ENCODE measurements at regions not wholly inside any gene's neighbourhood (a gene's known extent, or its start where the extent isn't known, plus 50 kb on each side); places are given as distances from the start of the nearest gene placed in this dataset.

GRCh38 chr2:605674-606608, 71.3 kb downstream of the TMEM18 start:
- TF ChIP-seq, protein P1, sequence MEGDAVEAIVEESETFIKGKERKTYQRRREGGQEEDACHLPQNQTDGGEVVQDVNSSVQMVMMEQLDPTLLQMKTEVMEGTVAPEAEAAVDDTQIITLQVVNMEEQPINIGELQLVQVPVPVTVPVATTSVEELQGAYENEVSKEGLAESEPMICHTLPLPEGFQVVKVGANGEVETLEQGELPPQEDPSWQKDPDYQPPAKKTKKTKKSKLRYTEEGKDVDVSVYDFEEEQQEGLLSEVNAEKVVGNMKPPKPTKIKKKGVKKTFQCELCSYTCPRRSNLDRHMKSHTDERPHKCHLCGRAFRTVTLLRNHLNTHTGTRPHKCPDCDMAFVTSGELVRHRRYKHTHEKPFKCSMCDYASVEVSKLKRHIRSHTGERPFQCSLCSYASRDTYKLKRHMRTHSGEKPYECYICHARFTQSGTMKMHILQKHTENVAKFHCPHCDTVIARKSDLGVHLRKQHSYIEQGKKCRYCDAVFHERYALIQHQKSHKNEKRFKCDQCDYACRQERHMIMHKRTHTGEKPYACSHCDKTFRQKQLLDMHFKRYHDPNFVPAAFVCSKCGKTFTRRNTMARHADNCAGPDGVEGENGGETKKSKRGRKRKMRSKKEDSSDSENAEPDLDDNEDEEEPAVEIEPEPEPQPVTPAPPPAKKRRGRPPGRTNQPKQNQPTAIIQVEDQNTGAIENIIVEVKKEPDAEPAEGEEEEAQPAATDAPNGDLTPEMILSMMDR (IDR thresholded peaks at IDR 0.05), result no peak

DNA sequence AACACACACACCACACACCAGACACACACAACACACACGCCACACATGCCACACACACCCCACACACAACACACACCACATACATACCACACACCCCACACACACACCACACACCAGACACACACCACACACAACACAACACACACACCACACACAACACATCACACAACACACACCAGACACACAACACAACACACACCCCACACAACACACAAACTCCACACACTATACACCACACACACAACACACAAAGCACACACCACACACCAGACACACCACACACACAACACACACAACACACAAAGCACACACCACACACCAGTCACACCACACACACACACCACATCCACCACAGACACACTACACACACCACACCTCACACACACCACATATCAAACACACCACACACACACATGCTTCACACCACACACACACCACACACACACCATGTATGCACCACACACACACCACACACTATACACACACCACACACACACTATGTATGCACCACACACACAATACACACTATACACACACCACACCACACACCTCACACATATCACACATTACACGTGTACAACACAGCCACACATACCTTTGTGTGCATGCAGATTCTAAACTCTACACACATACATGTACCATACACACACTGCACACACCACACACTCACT, 72.2 kb downstream of the TMEM18 start:
- TF ChIP-seq, protein P1 (IDR thresholded peaks at IDR 0.05), result no peak

DNA sequence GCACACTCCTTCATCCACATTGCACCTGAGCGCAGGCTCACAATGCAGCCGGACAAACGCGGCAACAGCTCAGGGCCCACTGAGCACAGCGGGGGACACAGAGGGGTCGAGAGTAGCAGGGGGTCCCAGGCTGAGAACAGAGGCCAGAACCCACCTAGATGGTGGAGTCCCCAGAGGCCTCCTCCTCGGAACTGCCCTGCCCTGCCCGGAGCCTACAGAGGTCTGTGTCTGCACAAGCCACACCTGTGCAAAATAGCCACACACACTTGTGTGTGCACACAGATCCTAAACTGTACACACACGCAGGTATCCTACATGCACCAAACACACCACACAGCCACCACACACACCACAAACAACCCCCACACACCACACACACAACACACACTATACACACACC, 72.8 kb downstream of the TMEM18 start:
- TF ChIP-seq, protein P1 (IDR thresholded peaks at IDR 0.05), result no peak

DNA sequence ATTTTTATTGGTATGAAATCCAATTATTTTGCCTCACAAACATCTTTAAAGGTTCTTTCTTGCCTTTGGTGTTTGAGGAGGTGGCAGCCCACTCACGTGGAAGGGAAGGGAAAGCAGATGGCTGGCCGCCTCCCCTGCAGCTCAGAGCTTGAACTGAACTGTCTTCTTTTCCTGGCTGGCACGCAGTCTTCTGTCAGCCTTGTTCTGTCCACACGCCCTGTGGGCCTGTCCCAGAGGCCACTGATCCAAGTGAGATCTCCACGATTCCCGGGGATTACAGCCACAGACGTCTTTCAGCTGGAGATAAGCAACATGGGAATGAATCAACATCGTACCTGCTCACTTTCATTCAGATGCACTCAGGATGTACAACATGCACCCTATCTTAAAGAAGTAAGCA, 73.3 kb downstream of the TMEM18 start:
- TF ChIP-seq, protein P1 (IDR thresholded peaks at IDR 0.05), result no peak

GRCh38 chr2:603427-603826, 73.8 kb downstream of the TMEM18 start:
- TF ChIP-seq, protein P1 (IDR thresholded peaks at IDR 0.05), result no peak

- TF ChIP-seq, protein P1 (IDR thresholded peaks at IDR 0.05), result no peak
These were observed 74.4 kb downstream of the TMEM18 start for GRCh38 chr2:602571-603359.

DNA sequence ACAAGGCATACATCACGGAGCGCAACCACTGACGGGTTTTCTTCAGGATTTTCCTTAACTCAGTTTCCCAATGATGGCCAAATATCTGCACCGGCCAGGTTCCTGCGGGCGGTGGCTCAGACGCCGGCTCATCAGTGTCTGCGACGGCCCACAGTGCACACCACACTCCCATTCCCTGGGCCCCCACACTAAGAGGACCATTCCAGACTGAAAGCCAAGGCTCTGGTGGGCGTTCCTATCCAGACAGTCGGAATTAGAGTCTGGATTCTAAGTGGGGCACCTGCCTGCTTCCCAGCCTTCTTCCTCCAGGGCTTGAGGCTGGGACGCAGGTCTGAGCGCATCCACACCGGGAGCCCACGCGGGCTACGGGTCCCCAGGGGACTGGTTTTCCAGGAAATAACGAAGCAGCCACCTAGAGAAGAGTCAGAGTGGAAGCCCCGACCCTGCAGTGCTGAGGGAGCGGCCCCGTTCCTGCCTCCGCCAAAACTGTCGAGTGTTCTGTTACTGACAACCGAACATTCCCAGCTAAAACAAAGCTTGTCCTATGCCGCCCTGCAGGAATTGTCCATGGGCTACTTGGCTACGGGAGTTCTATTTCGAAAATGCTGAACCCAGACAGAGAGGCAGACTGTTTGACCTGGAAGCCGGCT, 75.3 kb downstream of the TMEM18 start:
- TF ChIP-seq, protein P1 (IDR thresholded peaks at IDR 0.05), result no peak

Measured in LNCAP (cell line).